ENCODE measurements at regions not wholly inside any gene's neighbourhood (a gene's known extent, or its start where the extent isn't known, plus 50 kb on each side); places are given as distances from the start of the nearest gene placed in this dataset.

DNA sequence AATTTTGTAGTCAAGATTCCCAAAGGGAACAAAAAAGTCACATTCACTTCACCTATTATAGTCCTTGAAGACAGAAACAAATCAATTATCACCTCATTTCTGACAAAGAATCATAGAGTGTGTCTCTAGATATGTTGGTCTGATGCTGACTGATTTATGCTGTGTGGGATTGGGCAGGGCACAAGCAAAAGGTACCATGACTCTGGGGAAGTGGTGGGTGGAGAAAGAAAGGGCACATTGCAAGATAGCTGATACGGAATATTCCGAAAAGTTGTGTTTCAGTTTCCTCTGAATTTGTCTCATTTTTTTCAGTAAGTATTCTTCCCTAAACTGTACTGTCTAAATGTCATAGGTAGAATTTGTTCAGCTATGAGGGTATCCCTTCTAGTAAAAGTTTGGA lies 268.0 kb downstream of the MREG start:
- H3K4me3 ChIP-seq (ENCODE audit: low read depth, low read length), result no peak overlapping the region
- TF ChIP-seq, protein P1, sequence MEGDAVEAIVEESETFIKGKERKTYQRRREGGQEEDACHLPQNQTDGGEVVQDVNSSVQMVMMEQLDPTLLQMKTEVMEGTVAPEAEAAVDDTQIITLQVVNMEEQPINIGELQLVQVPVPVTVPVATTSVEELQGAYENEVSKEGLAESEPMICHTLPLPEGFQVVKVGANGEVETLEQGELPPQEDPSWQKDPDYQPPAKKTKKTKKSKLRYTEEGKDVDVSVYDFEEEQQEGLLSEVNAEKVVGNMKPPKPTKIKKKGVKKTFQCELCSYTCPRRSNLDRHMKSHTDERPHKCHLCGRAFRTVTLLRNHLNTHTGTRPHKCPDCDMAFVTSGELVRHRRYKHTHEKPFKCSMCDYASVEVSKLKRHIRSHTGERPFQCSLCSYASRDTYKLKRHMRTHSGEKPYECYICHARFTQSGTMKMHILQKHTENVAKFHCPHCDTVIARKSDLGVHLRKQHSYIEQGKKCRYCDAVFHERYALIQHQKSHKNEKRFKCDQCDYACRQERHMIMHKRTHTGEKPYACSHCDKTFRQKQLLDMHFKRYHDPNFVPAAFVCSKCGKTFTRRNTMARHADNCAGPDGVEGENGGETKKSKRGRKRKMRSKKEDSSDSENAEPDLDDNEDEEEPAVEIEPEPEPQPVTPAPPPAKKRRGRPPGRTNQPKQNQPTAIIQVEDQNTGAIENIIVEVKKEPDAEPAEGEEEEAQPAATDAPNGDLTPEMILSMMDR (IDR thresholded peaks at IDR 0.05; ENCODE audit: low read depth, low read length), result no peak

DNA sequence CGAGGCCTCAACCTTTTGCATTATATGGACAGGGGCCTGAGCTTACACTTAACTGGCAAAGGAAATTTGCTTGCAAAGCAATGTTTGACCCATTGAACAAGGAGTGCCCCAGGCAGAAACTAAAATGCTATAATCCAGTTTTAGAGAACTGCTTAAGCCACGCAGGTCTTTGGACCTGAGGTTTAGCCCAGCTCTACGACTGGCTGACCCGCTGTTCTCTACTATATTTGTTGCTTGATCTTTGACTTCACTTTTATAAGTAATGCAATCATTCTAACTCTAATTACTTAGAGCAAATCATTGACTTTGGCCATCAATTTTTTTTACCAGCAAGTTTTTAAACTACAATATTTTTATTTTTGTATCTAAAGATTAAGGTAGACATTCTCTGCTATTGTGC lies 268.8 kb downstream of the MREG start:
- TF ChIP-seq, protein P1 (IDR thresholded peaks at IDR 0.05; ENCODE audit: low read depth, low read length), result no peak
- H3K4me3 ChIP-seq (ENCODE audit: low read depth, low read length), result no peak overlapping the region

DNA sequence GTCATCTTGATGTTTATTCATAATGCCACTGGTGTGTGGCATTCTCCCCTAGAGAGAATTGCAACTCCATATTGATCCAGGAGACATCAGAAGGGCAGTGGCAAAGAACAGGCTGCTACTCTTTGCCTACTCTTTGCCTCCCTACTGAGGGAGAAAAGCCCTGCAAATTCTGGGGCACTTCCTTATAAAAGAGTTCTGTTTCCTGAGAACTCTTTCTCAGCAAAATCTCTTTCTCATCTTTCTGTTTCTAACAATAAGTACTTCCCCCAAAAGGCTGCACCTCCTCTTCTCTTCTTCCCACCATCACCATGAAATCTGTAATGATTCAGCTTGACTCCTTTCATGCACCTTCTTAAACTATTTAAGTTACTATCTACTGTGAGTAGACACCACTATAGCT lies 270.3 kb downstream of the MREG start:
- TF ChIP-seq, protein P1 (IDR thresholded peaks at IDR 0.05; ENCODE audit: low read depth, low read length), result no peak
- no peak overlapping the region for H3K4me3 ChIP-seq (ENCODE audit: low read depth, low read length)

DNA sequence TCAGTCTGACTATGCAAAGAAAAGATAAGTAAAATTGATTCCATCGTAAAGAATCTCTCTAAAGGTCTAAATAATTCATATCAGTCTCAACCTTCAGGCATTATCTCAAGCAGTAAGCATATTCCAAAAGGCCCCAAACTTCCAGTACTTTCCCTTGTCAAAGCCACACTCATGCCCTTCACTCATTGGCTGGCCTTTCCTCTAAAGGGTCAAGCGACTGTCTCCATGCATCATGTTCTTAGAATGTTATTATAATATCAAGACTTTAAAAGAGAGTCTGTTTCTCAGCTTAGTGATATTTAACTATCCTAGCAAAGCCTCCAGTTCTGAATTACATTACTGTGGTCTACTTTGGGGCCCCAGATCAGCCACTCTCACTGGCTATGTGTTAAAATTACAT lies 271.3 kb downstream of the MREG start:
- H3K4me3 ChIP-seq (ENCODE audit: low read depth, low read length), result no peak overlapping the region
- TF ChIP-seq, protein P1 (IDR thresholded peaks at IDR 0.05; ENCODE audit: low read depth, low read length), result no peak

DNA sequence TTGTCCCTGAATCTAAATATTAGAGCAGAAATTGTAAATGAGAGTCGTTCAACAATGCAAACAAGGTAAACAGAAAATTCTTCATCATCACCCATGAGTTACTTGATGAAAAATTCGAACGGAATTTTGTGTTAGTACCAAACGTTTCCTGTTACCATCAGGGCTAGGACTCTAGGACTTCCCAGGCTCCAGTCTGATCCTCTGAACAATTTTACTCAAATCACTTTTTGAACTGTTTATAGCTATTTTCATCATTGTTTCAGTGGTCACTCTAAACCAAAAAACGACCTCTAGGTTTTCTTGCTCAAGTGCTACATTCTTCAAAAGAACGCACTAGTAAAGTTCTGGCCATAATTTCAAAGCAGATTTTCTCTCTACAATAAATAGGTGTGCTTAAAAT lies 273.3 kb downstream of the MREG start:
- TF ChIP-seq, protein P1 (IDR thresholded peaks at IDR 0.05; ENCODE audit: low read depth, low read length), result no peak
- no peak overlapping the region for H3K4me3 ChIP-seq (ENCODE audit: low read depth, low read length)

DNA sequence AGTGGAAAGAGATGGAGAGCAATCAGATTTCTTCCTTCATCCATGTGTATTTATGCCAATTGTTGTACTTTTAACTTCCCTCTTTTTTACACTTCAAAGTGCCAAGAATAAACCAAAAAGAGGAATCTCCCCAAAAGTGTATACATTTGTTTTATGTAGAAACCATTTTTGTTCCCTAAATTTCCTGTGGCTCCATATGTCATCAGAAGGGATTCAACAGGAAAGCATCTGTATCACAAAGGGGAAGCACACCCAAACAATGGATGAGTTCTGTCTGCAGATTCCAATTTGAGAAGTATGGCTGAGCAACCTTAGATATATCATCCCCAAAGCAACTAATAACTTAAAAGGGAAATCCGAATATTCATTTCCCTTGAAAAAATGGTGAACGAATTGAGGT lies 275.0 kb downstream of the MREG start:
- TF ChIP-seq, protein P1 (IDR thresholded peaks at IDR 0.05; ENCODE audit: low read depth, low read length), result no peak
- no peak overlapping the region for H3K4me3 ChIP-seq (ENCODE audit: low read depth, low read length)

DNA sequence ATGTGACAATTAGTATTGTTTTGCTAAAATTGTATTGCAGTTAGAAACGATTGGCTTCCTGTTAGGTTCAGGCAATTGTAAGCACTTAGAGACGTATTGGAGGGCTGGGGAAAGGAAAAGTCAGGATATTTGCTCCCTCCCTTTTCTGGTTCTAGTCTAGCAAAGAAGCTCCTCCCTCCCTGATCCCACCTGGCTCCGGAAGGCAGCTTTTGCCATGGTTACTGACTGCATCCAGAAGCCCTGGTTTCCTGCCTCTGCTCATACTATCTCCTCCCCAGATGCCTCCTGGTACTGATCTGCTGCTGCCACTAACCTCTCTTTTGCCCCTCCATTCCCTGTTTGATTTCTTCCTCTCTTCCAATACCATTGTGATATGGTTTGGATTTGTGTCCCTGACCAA lies 275.9 kb downstream of the MREG start:
- TF ChIP-seq, protein P1 (IDR thresholded peaks at IDR 0.05; ENCODE audit: low read depth, low read length), result no peak
- H3K4me3 ChIP-seq (ENCODE audit: low read depth, low read length), result no peak overlapping the region

Data from WI38 (cell line).